ENCODE measurements at regions not wholly inside any gene's neighbourhood (a gene's known extent, or its start where the extent isn't known, plus 50 kb on each side); places are given as distances from the start of the nearest gene placed in this dataset.
"Not testable (repeated sequence)": the region's sequence is repeated elsewhere in the genome, so short reads cannot be mapped to it uniquely, and the experiment has no call there.

- no peak for DNase-seq
These were observed 95.6 kb downstream of the SNX5 start for GRCh38 chr20:17872959-17873358.

GRCh38 chr20:17872434-17872833 lies 96.2 kb downstream of the SNX5 start:
- no peak for DNase-seq

GRCh38 chr20:17871886-17872285 lies 96.7 kb downstream of the SNX5 start:
- no peak for DNase-seq

- no peak for DNase-seq
These were observed 97.4 kb downstream of the SNX5 start for GRCh38 chr20:17871181-17871580.

GRCh38 chr20:17870086-17870740 lies 98.4 kb downstream of the SNX5 start:
- DNase-seq, result no peak

GRCh38 chr20:17869295-17869994 lies 99.1 kb downstream of the SNX5 start:
- no peak for DNase-seq

GRCh38 chr20:17868700-17869231 lies 99.8 kb downstream of the SNX5 start:
- DNase-seq, result no peak

- DNase-seq, result no peak
These were observed 100.4 kb downstream of the SNX5 start for GRCh38 chr20:17868151-17868550.

- DNase-seq, result no peak
These were observed 101.3 kb downstream of the SNX5 start for GRCh38 chr20:17867131-17867925.

- no peak for DNase-seq
These were observed 102.2 kb downstream of the SNX5 start for GRCh38 chr20:17866234-17867001.

- DNase-seq, result no peak
These were observed 104.9 kb downstream of the SNX5 start for GRCh38 chr20:17863577-17864292.

GRCh38 chr20:17863209-17863576 lies 105.4 kb downstream of the SNX5 start:
- DNase-seq, result no peak

GRCh38 chr20:17862171-17862570 lies 106.4 kb downstream of the SNX5 start:
- no peak for DNase-seq

GRCh38 chr20:17861620-17862019 lies 107.0 kb downstream of the SNX5 start:
- DNase-seq, result not testable (repeated sequence)

GRCh38 chr20:17860301-17861197 lies 108.0 kb downstream of the SNX5 start:
- DNase-seq, result no peak

- no peak for DNase-seq
These were observed 108.9 kb downstream of the SNX5 start for GRCh38 chr20:17859616-17860232.

- no peak for DNase-seq
These were observed 109.5 kb downstream of the SNX5 start for GRCh38 chr20:17859002-17859615.

GRCh38 chr20:17858450-17859001 lies 110.1 kb downstream of the SNX5 start:
- DNase-seq, result no peak

- no peak for DNase-seq
These were observed 110.8 kb downstream of the SNX5 start for GRCh38 chr20:17857639-17858449.

Measured in SW 1271 (cell line).